GM18858 (cell line): ENCODE measurements at regions not wholly inside any gene's neighbourhood (a gene's known extent, or its start where the extent isn't known, plus 50 kb on each side); places are given as distances from the start of the nearest gene placed in this dataset.

Experiments used
- ATAC-seq: cut with Tn5 transposase; IDR thresholded peaks from one replicate; pipeline ENCODE4 v1.9.1; 2021; ENCODE audit not compliant: unreplicated experiment

DNA sequence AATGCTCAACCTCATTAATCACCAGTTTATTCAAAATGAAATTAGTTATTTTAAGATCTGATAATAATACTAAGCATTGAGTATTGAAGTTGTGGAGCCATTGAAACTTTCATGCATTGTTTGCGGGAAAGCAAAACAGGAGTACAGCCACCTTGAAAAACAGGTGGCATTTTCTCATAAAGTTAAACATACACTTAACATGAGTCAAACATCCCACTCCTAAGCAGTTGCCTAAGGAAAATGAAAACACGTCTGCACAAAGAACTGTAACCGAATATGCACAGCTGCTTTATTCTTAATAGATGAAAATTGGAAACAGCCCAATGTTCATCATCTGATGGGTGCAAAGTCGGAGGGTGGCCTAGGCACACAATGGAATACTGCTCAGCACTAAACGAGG is 177.3 kb downstream of the IRX2 start:
- no peak for ATAC-seq

DNA sequence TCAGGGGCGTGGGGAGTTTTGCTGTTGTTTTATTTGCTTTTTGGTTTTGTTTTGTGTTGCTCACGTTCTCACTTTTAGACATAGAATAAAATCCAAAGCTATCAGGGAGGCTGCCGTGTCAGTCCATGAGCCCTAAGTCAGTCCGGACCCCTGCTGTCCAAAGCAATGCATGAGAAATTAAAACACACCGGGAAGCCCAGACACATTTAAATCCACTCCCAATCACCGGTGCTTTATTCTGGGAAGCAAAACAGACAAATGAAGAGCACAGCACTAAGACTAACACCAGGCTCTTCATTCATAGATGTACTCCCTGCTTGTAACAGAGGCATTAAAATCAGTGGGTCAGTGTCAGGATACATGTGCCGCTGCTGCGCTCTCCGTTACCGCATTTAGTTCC is 180.9 kb downstream of the IRX2 start:
- ATAC-seq, result no peak

DNA sequence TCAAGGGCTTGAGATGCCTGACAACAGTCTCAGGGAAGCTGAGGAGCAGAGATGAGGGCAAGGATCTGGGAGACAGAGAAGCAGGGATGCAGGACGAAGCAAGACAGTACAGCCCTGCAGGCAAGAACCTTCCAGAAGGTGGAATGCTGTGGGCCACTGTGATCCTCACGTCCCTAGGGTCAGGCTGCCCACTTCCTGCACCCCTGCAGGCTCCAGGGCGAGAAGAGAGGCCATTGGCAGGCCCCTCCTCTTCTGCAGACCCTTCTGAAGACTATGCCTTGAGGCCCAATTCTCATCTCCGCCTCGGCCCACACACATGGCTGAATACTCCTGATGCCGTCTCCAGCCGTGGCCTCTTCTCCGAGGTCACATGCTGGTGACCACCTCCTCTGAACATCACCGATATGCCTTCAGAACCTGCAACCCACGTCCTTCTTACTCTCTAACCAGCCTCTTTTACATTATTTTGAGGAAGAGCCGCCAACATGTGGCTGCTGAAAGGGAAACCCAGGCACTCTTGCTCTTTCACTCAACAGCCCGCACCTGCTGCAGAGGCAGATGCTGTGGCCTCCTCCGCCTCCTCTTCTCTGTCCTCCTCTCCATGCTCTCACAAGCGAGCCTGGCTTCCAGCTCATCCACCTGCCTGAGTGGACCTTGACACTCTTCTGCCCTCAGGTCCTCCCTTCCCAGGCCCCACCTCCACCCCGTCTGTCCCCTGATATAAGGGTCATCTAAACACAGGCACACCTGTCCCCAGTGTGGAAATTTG is 181.5 kb downstream of the IRX2 start:
- no peak for ATAC-seq

DNA sequence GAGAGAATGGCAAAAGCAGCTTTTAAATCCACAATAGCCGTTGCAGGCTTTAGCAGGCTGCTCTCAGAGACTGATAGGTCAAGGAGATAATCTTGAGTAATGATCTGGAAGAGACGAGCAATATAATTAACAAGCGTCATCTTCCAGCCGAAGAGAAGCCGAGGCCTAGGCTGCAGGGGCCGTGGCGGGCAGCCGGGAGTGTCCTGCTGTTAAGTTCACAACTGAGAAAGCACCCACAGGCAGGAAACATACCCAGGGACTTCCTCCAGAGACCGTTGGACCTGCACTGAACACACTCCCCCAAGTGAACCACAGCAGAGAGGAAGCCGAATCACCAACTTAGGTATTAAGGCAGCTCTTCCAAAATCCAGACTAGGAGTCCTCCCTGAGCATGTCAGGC is 182.3 kb downstream of the IRX2 start:
- ATAC-seq, result no peak

DNA sequence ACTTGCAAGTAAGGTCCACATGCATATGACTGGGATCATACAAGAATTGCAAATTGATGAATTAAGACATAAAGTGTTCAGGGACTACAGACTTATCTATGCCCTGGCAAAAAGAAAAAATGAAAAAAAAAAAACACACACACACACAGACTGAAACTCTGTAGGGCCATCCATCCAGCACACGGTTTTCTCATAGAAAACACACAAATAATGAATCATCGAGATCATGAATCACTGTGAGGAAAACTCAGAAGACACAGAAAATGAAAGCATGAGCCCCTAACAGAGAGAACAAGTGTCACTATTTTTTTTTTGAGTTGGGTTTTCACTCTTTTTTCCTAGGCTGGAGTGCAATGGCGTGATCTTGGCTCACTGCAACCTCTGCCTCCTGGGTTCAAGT is 185.2 kb downstream of the IRX2 start:
- no peak for ATAC-seq

DNA sequence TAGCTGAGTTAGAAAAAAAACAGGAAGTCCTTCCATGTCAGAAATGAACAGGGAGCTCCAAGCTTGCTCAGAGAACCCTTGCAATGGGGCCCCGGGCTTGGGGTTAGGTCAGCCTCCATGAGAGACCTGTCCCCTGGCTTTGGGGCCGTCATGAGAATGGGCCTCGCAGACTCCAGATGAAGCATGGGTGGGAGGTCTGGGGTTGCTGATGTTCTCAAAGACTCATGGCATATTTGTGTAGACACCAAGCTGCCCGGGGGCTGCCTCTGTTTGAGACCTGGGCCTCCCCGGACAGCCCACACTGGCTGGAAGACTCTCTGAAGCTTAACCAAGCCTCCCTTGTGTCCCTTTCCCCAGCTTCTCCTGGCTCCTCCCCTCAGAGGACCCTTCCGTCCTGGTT is 186.3 kb downstream of the IRX2 start:
- no peak for ATAC-seq

DNA sequence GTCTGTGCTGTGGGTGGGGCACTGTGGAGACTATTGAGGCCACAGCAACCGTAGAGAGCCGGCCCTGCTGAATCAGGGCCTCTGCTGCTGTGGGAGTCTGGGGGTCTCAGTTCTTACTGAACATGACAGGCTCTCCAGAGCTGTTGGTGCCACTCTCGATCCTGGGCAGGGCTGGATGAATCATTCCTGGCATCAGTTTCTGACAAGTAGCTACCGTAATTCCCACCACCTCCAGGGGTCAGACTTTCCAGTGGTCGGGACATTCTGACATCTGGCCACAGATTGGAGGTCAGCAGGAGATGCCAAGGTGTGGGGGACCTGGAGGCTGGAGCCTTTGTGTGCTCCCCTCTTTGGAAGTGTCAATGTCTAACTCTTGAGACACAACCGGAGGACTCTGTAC is 188.4 kb downstream of the IRX2 start:
- ATAC-seq, result no peak

DNA sequence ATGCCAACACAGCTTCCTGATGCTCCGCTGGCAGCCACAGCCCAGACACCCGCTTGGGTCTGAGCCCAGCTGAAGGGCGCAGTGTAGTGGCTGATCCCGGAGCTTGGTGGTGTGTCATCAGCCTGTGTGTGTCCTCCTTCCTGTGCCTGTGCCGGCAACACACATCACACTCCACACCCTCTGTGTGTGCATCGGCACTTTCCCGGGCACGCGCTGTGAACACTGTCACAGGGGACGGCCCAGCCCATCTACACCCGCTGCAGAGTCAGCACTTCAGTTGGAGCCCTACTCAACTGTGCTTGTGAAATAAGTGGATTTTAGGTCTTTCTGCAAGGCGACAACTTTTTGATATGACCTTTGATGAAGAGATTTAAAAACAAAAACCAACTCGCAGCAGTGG is 189.4 kb downstream of the IRX2 start:
- no peak for ATAC-seq

DNA sequence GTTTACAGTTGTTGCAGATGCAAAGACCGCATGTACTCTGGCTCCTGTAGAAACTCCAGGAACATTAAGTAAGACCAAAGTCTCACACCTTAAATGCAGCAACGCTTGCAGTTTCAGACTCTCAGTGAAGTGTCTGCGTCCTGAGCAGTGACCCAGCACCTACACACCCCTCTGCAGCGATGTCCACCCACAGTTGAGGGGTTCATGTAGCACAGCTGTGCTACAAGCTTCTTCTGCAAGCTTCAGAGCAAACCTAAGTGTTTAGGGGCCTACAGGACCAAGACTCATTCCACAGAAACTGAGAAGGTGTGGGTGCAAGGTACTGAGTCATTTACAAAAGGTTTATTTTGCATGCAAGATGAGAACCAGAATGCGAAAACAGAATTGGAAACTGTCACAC is 191.0 kb downstream of the IRX2 start:
- no peak for ATAC-seq

DNA sequence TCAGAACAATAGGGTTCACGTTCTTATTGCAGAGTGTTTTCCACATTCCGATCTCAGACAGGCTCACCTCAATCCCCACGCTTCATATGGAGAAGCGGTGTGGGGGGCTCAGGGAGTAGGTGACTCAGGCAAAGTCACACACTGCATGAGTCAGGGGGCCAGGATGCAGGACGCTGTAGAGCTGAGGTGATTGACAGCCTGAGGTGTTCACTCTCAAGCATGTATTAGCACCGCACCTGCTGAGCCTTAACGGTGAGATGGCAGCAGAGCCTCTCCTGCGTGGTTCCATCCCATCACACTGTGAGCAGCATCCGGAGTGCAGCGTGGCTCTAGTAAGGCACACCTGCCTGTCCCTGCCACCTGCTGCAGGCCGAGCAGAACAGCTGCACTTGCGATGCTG is 194.0 kb downstream of the IRX2 start:
- no peak for ATAC-seq

DNA sequence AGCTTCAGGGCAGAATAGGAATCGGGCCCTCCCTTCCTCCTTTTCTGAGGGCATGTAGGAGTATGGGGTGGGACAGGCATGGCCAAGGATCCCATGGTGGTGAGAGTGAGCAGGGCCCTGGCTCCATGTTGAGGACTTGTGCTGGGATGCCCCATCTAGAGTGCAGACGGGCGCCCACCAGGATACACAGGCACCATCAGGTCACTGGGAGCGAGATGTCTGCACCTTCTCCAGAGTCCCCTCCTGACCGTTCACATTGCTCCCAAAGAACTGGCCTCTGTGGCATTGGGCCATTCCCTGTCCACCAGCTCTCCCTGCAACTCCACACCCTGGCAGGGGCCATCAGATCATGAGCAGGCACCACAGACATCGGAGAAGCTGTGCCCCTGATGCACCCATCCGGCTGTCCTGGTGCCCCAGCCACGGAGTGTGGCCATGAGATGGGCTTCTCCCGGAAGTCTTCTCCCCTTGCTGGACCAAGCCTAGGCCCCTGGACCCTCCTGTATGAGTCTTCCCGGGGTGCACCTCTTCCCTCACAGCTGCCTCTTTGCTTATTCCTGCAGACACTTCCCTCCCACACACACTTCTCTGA is 195.0 kb downstream of the IRX2 start:
- no peak for ATAC-seq

DNA sequence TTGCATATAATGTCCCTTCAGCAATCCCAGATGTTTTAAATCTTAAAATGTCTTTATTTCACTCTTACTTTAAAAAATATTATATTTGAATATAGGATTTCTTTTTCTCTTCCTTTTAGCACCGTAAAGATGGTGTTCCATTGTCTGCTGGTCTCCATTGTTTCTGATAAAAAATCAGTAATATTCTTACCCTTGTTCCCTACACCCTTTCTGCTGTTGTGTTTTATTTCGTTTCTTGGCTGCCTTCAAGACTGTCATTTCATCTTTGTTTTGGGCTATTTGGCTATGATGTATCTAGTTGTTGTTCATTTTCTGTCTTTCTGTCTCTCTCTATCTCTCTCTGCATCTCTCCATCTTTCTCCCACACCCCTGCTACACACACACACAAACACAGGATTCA is 197.9 kb downstream of the IRX2 start:
- ATAC-seq, result no peak

DNA sequence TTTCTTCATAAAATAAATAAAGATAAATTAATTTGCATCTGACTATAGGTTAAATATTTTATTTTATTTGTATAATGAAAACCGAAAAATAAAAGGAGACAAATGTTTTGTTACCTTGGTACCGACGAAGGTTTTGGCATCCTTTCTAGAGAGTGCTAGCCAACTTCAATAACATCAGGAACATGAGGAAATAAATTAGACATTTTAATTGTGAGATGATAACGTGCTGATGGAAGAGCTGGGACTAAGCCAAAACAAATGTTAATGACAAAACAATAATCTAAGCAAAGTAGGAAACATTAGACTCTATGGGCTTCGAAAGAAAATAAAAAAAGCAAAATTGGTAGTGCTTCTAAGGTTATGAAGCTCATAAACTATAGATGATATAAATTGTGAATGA is 201.0 kb downstream of the IRX2 start:
- no peak for ATAC-seq

DNA sequence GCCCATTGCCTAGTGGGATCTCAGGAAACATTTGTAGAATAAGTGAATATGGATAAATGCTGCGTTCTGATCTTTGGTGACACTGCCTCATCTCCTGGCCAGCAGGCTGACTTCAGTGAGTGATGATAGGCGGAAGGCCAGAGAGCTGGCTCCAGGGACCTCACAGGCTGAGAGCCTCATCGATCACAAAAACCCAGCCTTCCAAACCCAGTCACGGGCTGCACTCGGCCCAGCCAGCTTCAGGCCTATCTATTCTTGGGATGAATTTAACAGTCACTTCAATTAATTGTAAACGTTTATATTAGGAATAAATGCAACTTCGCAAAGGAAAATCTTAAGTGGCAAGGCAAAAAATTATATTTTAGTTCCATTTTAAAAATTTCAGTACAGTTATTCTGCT is 201.6 kb downstream of the IRX2 start:
- ATAC-seq, result no peak

DNA sequence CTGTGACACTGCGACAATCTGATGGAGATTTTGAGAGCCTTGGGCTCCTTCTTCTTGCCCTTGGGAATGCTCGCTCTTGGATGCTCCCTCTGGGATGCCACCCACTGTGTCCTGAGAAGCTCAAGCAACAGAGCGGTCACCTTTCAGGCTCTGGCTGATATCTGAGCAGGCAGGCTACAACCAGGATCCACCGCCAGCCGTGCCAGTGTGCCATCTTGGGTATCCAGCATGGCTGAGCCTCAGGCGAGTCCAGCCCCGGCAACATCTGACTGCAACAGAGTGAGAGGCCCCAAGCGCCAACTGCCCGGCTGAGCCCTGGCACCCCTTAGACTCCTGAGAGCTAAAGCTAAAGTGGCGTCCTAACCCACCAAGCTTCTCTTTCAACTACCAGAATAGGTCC is 202.1 kb downstream of the IRX2 start:
- no peak for ATAC-seq

DNA sequence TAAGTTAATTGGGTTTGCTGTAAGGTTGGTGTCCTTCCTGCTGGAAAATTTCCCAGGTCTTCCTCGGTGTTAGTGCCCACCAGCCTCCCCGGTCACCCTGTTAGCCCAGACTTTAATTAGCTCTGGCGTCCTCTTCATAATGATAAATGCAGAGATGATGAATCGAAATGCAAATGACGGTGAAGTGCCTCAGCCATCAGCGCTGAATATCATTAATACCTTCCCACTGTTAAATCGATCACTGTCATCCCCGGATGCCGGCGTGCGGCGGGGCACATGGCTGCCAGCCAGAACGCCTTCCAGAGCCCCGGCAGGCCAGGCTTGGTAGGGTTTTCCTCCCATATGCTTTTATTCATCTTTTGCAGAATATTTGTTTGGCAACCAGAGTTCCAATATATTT is 204.5 kb downstream of the IRX2 start:
- no peak for ATAC-seq

DNA sequence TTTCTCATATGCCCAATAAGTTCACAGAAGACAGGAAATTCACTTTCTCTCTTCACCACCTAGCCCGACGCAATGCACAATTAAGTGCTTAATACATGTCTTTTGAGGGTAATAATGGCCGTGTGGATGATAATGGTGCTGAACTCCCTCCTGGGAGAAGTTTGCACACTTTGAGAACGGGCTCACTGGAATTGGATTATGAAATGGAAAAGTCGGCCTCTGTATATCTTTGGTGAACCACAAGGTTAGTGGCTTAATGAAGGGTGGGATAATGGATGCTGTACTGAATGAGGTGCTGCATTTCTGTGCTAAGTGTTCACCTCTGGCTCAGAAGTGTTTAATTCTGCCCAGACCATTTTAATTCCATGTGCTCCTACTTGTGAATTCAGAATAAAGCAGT is 207.5 kb downstream of the IRX2 start:
- no peak for ATAC-seq

DNA sequence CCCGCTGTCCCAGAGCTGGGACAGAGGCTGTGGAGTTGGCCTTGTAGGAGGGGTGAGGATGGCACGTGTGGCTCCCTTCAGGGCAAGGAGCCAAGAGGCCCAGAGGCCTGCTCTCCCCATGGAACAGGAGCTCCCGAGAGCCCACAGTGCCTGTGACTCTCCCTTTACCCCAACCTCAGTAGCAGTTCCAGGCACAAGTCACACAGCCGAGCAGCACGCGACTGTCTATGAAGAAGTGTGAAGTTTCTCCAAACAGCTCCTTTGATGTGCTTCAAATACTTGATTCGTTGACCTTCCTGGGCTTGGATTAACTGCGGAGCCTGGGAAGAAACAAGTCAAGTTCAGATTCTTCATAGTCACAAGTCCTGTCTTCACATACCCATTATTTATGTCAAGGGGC is 208.7 kb downstream of the IRX2 start:
- ATAC-seq, result no peak

DNA sequence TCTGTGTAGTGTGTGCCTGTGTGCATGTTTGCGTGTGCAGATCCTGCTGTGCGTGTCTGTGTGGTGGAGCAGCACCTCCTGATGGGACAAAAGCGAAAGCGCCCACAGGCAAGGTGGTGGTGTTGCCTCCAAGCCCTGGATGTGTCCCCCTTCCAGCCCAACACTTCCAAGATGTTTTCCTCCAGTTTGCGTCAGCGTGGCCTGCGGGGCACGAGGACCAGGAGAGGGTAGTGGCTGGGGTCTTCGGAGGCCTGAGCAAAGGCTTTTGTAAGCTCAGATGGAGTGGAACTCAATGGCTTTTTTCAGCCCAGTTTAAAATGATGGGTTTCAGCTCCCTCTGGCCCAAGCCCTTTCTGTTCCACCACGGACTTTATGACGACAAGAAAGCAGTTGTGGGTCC is 209.5 kb downstream of the IRX2 start:
- ATAC-seq, result no peak

DNA sequence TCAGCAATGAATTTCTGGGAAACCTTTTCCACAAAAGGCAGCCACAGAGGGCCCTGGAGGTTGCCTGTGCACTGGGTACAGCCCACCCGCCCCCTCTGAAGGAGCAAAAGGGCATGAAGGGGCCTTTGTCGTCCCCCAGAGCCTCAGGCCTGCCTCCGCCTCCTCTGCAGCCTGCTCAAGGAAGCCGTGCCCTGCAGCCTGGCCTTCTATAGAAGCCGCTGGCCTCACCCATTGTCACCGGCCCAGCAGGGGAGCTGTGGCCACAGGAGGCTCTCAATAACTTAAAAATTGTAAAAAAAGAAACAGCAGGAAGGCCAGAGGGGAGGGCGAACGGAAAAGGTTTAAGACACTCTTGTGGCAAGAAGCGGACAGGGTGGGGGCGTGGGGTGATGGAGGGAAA is 213.3 kb downstream of the IRX2 start:
- no peak for ATAC-seq

DNA sequence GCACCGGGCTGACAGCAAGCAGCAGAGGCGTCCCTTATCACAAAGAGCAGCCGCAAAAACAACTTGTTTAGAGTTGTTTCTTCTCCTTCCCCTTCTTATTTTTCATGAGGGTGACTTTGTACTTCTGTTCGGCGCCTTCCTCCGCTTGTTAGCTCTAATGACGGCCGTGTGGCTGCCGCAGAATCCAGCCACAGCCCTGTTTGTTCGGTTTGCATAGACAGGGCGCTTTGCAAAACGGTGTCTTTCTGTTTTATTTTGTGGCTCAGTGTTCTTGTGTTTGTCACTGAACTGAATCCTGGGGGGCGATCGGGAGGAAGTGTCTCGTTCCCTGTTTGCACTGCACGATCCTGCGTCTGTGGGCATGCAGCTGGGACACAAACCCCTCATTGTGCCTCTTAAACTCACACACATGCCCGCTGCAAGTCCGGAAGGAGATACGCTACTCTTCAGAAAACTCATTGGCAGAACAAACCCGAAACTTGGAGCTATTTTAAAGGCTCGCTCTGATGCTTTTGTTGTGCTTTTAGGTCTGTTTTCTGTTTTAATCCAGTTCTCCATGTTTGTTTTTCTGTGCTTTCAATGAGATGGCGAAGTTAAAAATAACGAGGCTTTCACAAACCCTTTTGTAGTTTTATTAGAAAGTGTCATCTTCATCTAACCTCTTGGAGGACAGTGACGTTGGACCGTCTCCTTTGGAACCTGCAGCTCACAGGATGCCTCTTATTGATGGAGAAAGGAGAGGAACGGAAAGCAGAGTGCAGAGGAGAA is 213.9 kb downstream of the IRX2 start:
- no peak for ATAC-seq

DNA sequence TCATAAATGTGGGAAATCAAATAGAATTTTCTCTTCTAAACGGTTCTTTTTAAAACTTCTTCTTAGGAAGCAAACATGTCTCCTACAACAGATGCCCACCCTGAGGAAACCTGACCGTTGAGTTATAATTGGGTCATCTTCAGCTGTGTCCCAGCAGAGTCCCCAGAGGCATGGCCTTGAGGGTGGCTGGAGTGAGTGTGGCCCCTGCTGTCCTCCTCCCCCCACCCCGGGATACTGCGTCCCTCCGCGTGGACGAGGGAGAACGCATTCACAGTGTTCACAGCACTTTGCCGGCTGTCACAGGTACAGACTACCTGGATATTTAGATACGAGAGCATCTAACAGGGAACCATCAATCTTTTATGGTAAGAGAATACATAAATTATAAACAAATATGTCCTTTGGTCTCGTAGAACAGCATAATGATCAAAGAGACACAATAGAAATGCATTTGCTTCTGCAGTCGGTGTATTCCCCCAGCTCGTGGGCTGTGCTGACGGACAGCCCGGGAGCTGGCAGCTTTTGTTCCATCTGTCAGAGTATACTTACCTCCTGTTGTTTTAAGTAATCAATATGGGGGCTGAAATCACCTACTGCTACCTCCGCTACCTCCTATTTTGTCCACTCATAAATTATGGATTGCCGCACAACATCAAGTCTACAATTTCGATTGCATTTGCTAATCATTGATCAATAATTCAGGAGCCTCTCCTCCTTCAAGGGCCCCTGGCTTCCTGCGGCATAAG is 214.7 kb downstream of the IRX2 start:
- ATAC-seq, result no peak
